HG03060 (cell line): ENCODE measurements at regions not wholly inside any gene's neighbourhood (a gene's known extent, or its start where the extent isn't known, plus 50 kb on each side); places are given as distances from the start of the nearest gene placed in this dataset.

Experiments used
- ATAC-seq: cut with Tn5 transposase; IDR thresholded peaks from one replicate; pipeline ENCODE4 v1.9.1; 2021; ENCODE audit warnings: low read depth, moderate number of reproducible peaks; ENCODE audit not compliant: unreplicated experiment

- ATAC-seq: no peak
These were observed 93.8 kb upstream of the MKI67 start for GRCh38 chr10:128220021-128220420.

- no peak for ATAC-seq
These were observed 94.9 kb upstream of the MKI67 start for GRCh38 chr10:128221117-128221516.

- no peak for ATAC-seq
These were observed 95.6 kb upstream of the MKI67 start for GRCh38 chr10:128221807-128222206.

GRCh38 chr10:128222332-128222849, 96.2 kb upstream of the MKI67 start:
- ATAC-seq: no peak

- ATAC-seq: no peak
These were observed 104.2 kb upstream of the MKI67 start for GRCh38 chr10:128230401-128230800.

GRCh38 chr10:128233422-128233821, 107.2 kb upstream of the MKI67 start:
- no peak for ATAC-seq

- ATAC-seq: no peak
These were observed 111.5 kb upstream of the MKI67 start for GRCh38 chr10:128237710-128238109.

GRCh38 chr10:128241023-128241422, 114.8 kb upstream of the MKI67 start:
- no peak for ATAC-seq

GRCh38 chr10:128242641-128243040, 116.4 kb upstream of the MKI67 start:
- no peak for ATAC-seq

GRCh38 chr10:128245026-128245425, 118.8 kb upstream of the MKI67 start:
- ATAC-seq: no peak

- no peak for ATAC-seq
These were observed 121.4 kb upstream of the MKI67 start for GRCh38 chr10:128247576-128247975.

- no peak for ATAC-seq
These were observed 128.3 kb upstream of the MKI67 start for GRCh38 chr10:128254476-128254875.

GRCh38 chr10:128257428-128257827, 131.2 kb upstream of the MKI67 start:
- ATAC-seq: no peak

GRCh38 chr10:128258421-128258976, 132.3 kb upstream of the MKI67 start:
- no peak for ATAC-seq

- ATAC-seq: no peak
These were observed 137.9 kb upstream of the MKI67 start for GRCh38 chr10:128263891-128264688.

- ATAC-seq: no peak
These were observed 139.4 kb upstream of the MKI67 start for GRCh38 chr10:128265596-128265995.

- no peak for ATAC-seq
These were observed 141.4 kb upstream of the MKI67 start for GRCh38 chr10:128267581-128267980.

- ATAC-seq: no peak
These were observed 141.9 kb upstream of the MKI67 start for GRCh38 chr10:128268015-128268722.

GRCh38 chr10:128274938-128275337, 148.7 kb upstream of the MKI67 start:
- no peak for ATAC-seq

GRCh38 chr10:128275388-128276177, 149.4 kb upstream of the MKI67 start:
- no peak for ATAC-seq
